SK-N-SH (cell line): ENCODE measurements at regions not wholly inside any gene's neighbourhood (a gene's known extent, or its start where the extent isn't known, plus 50 kb on each side); places are given as distances from the start of the nearest gene placed in this dataset.
A peak's percentile ranks its signal among the peaks of the same experiment; 100 is the strongest.

Experiments used
- CTCF ChIA-PET: fragments of 300-600, 350-600 bp; formaldehyde crosslinking; extraction: SDS; loops from one replicate; lab custom pipeline; 2021; lab: Yijun Ruan, JAX
- POLR2A ChIA-PET: fragments of 350-600 bp; sonication (Branson Sonifier 250); formaldehyde crosslinking; extraction: SDS; loops from one replicate; lab custom pipeline; 2020; ENCODE audit warnings: antibody characterized with exemption, inconsistent platforms; lab: Yijun Ruan, JAX
- DNase-seq: peaks from one replicate; pipeline ENCODE4 v3.0.0; 2012
- H2AFZ ChIP-seq: fragments of 200-600 bp; sonication (generic); 2 replicates; pipeline ENCODE4 v1.8.1; 2016; ENCODE audit warnings: antibody characterized with exemption, mild to moderate bottlenecking, low read depth
- H3F3A ChIP-seq: fragments of 200-600 bp; sonication (generic); replicated peaks from 2 replicates; pipeline ENCODE3; 2016; ENCODE audit warnings: antibody characterized with exemption, mild to moderate bottlenecking; ENCODE audit not compliant: insufficient read depth
- H3K27ac ChIP-seq, 2 experiments: fragments of 200-500 bp in 1 of 2; fragments of 200-600 bp in 1 of 2; sonication (Bioruptor generic) in 1 of 2; sonication (generic), shearing (Covaris generic) in 1 of 2; 2 replicates each; pipeline versions ENCODE4 v1.5.1 to v1.6.1; 2014 to 2016; ENCODE audit warnings: low read depth in 2 of 2, inconsistent platforms in 1 of 2, low read length in 1 of 2, mild to moderate bottlenecking in 1 of 2, mixed read lengths in 1 of 2
- H3K27me3 ChIP-seq: fragments of 200-600 bp; sonication (generic), shearing (Covaris generic); 2 replicates; pipeline ENCODE4 v1.6.1; 2016; ENCODE audit warnings: mixed run types; ENCODE audit not compliant: insufficient read depth
- H3K36me3 ChIP-seq, 2 experiments: fragments of 200-500 bp in 1 of 2; fragments of 200-600 bp in 1 of 2; sonication (Bioruptor generic) in 1 of 2; sonication (generic) in 1 of 2; replicated peaks in 1 of 2; 2 replicates each; pipeline versions ENCODE3 to v1.5.1; 2014 to 2016; ENCODE audit warnings: low read length in 1 of 2, mild to moderate bottlenecking in 1 of 2; ENCODE audit not compliant: insufficient read depth in 2 of 2, control insufficient read depth in 1 of 2
- H3K4me1 ChIP-seq, 2 experiments: fragments of 200-500 bp in 1 of 2; fragments of 200-600 bp in 1 of 2; sonication (Bioruptor generic) in 1 of 2; sonication (generic), shearing (Covaris generic) in 1 of 2; 2 replicates each; pipeline versions ENCODE4 v1.5.1 to v1.6.1; 2014 to 2016; ENCODE audit warnings: low read depth in 1 of 2, low read length in 1 of 2, mixed run types in 1 of 2; ENCODE audit not compliant: insufficient read depth in 2 of 2, control insufficient read depth in 1 of 2
- H3K4me2 ChIP-seq: fragments of 200-600 bp; sonication (generic), shearing (Covaris generic); 2 replicates; pipeline ENCODE4 v1.6.1; 2017; ENCODE audit warnings: mixed run types
- H3K4me3 ChIP-seq, 2 experiments: fragments of 200-500 bp in 1 of 2; fragments of 200-600 bp in 1 of 2; sonication (Bioruptor generic) in 1 of 2; sonication (generic), shearing (Covaris generic) in 1 of 2; 2 replicates each; pipeline versions ENCODE4 v1.5.1 to v1.8.1; 2014 to 2016; ENCODE audit warnings: low read depth in 2 of 2, inconsistent platforms in 1 of 2, low read length in 1 of 2, mild to moderate bottlenecking in 1 of 2, mixed read lengths in 1 of 2, moderate library complexity in 1 of 2
- H3K79me2 ChIP-seq: fragments of 200-600 bp; sonication (generic); 2 replicates; pipeline ENCODE4 v1.8.1; 2017; ENCODE audit warnings: mild to moderate bottlenecking; ENCODE audit not compliant: insufficient read depth
- H3K9ac ChIP-seq: fragments of 200-600 bp; sonication (generic); 2 replicates; pipeline ENCODE4 v1.6.1; 2017; ENCODE audit warnings: mixed run types
- H3K9me2 ChIP-seq: fragments of 200-600 bp; sonication (generic); 2 replicates; pipeline ENCODE4 v1.6.1; 2017; ENCODE audit warnings: mixed run types
- H3K9me3 ChIP-seq: fragments of 200-600 bp; sonication (generic); 2 replicates; pipeline ENCODE4 v1.6.1; 2017; ENCODE audit warnings: mixed run types, mild to moderate bottlenecking, moderate library complexity
- H4K20me1 ChIP-seq: fragments of 200-600 bp; sonication (generic); 2 replicates; pipeline ENCODE4 v1.6.1; 2017; ENCODE audit warnings: mild to moderate bottlenecking, mixed run types; ENCODE audit not compliant: insufficient read depth
- MEF2A ChIP-seq: IDR thresholded peaks from 2 replicates; pipeline ENCODE4 v1.4.0; 2012; ENCODE audit warnings: low read depth, borderline replicate concordance
- MXI1 ChIP-seq: IDR thresholded peaks from 2 replicates; pipeline ENCODE4 v1.6.1; 2012; ENCODE audit warnings: mild to moderate bottlenecking, low read depth, low read length, improper control_type of control experiment
- NRF1 ChIP-seq: IDR thresholded peaks from 2 replicates; pipeline ENCODE4 v1.6.1; 2012; ENCODE audit warnings: low read depth, mild to moderate bottlenecking, low read length
- RCOR1 ChIP-seq: fragments of 150-350 bp; IDR thresholded peaks from 2 replicates; pipeline ENCODE4 v1.6.1; 2017; ENCODE audit warnings: antibody characterized with exemption, low read length
- WGBS: methylation state at CpG from one replicate; pipeline ENCODE4 v1.1.6; 2017; ENCODE audit warnings: low lambda C conversion rate; 5-methylcytosine and 5-hydroxymethylcytosine counted together
- TF ChIP-seq, protein P1 (sequence below): fragments of 200-600 bp; sonication (generic); IDR thresholded peaks from 2 replicates; pipeline ENCODE4 v1.6.1; 2017; ENCODE audit warnings: antibody characterized with exemption, mild to moderate bottlenecking, moderate library complexity

DNA sequence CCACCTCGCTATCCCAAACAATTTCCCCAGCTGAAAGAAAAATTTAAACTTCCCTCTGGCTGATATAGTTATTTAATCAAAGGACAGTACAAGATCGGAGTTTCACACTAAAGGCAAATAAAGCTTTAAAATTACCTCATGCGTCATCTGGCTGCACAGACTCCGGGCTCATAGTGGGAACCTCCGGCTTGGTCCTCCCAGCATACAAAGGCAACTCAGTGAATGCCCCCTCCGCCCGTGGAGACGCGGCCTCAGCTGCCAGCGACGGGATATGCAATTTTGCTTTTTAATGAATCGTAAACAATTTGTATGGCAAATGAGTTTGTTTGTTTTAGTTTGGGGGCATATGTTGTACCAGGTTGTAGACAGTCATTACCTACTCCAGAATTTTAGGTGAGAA, 214.6 kb upstream of the NFIA start:
- Histone ChIP-seq H3K9ac (no peak overlapping the region), H2AFZ (peak overlapping the region; percentile 62; the same call in 1 of the 2 replicates), H3F3A (no peaks in the 10 kb centered on the region), H3K4me1 (peaks cover 6 to 34% of the 10 kb centered on the region in 2 experiments; a peak in 3 of 4 replicates), H4K20me1 (no peaks in the 10 kb centered on the region), H3K4me2 (no peak overlapping the region), H3K36me3 (no peaks in the 10 kb centered on the region), H3K9me3 (no peaks in the 10 kb centered on the region), H3K27ac (peak overlapping the region in 1 of 2 experiments; percentile 99; a peak in 2 of 4 replicates), H3K4me3 (peak overlapping the region in 1 of 2 experiments; percentile 41; a peak in 2 of 4 replicates), H3K9me2 (no peaks in the 10 kb centered on the region), H3K79me2 (no peaks in the 10 kb centered on the region), H3K27me3 (no peaks in the 10 kb centered on the region)
- TF ChIP-seq MEF2A (no peak), MXI1 (no peak)
- WGBS = 41% methylated on average over 12 of the region's 12 CpGs
- CTCF ChIA-PET = interaction anchor here (0.8 to 2.8 kb wide), 6 partner anchors 9 to 586 kb away, joined by 3 to 11 read pairs (median 6); no protein-coding TSS in a partner anchor
- no peak for DNase-seq
- POLR2A ChIA-PET = interaction anchor here (1.0 to 4.4 kb wide), 2 partner anchors 20 to 182 kb away, joined by 3 to 33 read pairs; no protein-coding TSS in a partner anchor

DNA sequence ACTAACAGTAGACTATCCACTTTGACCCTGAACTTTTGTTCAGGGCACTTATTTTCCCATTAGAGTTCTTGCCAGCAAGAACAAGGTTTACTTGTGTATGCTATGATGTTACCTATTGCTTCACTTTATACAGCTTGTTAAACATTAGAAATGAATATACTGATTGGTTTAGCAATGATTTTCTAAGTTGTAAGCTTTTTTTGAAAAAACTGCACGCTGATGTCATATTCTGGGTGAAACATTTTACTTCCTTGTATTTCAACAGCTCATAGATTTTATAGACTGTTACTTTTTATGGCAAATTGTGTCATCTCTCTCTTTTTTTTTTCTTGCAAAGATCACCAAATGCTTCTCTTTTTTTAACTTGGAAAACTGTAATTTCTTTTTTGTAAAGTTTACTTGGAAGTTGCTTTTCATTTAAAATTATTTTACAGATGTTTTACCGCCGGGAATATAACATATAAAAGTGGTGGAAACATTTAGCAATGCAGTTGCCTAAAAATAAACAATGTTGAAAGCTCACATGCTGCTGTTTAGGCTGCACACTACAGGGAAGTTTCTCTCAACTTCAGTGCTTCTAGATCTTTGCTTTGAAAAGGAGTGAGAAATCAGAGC, 215.3 kb upstream of the NFIA start:
- no peak for DNase-seq
- Histone ChIP-seq H3K4me3 (peak overlapping the region in 1 of 2 experiments; percentile 41; a peak in 3 of 4 replicates), H3K36me3 (no peaks in the 10 kb centered on the region), H3K9me3 (no peaks in the 10 kb centered on the region), H4K20me1 (no peaks in the 10 kb centered on the region), H3K4me1 (peaks cover 6 to 37% of the 10 kb centered on the region in 2 experiments; a peak in 3 of 4 replicates), H3F3A (no peaks in the 10 kb centered on the region), H3K79me2 (no peaks in the 10 kb centered on the region), H3K27me3 (no peaks in the 10 kb centered on the region), H2AFZ (peak overlapping the region; percentile 69; the same call in 1 of the 2 replicates), H3K27ac (peak overlapping the region; percentile 16 to 99; a peak in 3 of 4 replicates), H3K9me2 (no peaks in the 10 kb centered on the region), H3K9ac (peak overlapping the region; percentile 1; the same call in 1 of the 2 replicates), H3K4me2 (peak overlapping the region; percentile 36; the same call in 1 of the 2 replicates)
- WGBS = 56% methylated on average over 3 of the region's 3 CpGs
- ChIA-PET POLR2A (interaction anchor here (0.6 to 4.4 kb wide), 6 partner anchors 21 to 586 kb away, joined by 3 to 33 read pairs (median 6); no protein-coding TSS in a partner anchor), CTCF (interaction anchor here (0.8 to 2.8 kb wide), 6 partner anchors 9 to 586 kb away, joined by 3 to 11 read pairs (median 6); no protein-coding TSS in a partner anchor)
- TF ChIP-seq MXI1 (peak; percentile 23; the same call in 1 of the 2 replicates), NRF1 (no peak)

DNA sequence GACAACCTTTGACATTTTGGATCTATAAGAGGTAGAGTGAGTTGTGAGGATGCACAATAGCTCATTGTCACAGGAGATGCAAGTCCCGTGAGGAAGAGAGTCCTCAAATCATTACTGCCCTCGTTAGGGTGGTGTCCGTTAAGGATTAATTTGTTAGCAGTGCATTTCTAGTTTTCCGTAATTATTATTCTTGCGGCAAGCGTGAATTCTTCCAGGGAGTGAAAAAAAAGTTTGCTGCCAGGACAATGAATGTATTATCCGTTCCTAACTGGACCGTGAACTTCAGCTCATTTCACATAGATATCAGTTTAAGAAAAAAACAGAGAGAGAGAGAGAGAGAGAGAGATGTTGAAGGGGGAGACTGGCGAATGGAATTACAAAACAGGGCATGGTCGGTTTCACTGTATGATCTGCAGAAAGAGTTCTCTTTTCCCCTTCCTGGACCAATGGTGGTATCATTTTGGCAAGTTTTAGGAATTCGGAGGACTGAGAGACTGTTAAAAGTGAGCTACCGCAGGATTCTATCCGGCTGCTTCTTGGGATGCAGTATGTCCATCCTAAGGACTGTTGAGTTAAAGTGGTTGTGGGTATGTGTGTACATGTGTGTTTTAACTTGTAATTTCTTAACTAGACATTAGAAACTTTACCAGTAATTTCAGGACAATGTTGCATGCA, 216.0 kb upstream of the NFIA start:
- H3K4me2 ChIP-seq = peak overlapping the region; percentile 36; the same call in 1 of the 2 replicates
- no peaks in the 10 kb centered on the region for H3K9me2 ChIP-seq
- no peak for DNase-seq
- H3K79me2 ChIP-seq = no peaks in the 10 kb centered on the region
- peak overlapping the region; percentile 58 for H2AFZ ChIP-seq
- no peaks in the 10 kb centered on the region for H3K36me3 ChIP-seq
- peak overlapping the region; percentile 27 to 41 for H3K4me3 ChIP-seq
- peak overlapping the region; percentile 2 to 99; a peak in 3 of 4 replicates for H3K27ac ChIP-seq
- no peaks in the 10 kb centered on the region for H4K20me1 ChIP-seq
- H3F3A ChIP-seq = no peaks in the 10 kb centered on the region
- no peaks in the 10 kb centered on the region for H3K27me3 ChIP-seq
- CTCF ChIA-PET = interaction anchor here (0.6 to 2.8 kb wide), 6 partner anchors 8 to 585 kb away, joined by 3 to 11 read pairs (median 3); no protein-coding TSS in a partner anchor
- H3K9ac ChIP-seq = peak overlapping the region; percentile 1; the same call in 1 of the 2 replicates
- peaks cover 6 to 39% of the 10 kb centered on the region in 2 experiments; a peak in 3 of 4 replicates for H3K4me1 ChIP-seq
- H3K9me3 ChIP-seq = no peaks in the 10 kb centered on the region
- POLR2A ChIA-PET = interaction anchor here (0.6 to 4.4 kb wide), 10 partner anchors 12 to 585 kb away, joined by 3 to 33 read pairs (median 4); no protein-coding TSS in a partner anchor
- WGBS = 51% methylated on average over 13 of the region's 13 CpGs
- TF ChIP-seq, protein P1, sequence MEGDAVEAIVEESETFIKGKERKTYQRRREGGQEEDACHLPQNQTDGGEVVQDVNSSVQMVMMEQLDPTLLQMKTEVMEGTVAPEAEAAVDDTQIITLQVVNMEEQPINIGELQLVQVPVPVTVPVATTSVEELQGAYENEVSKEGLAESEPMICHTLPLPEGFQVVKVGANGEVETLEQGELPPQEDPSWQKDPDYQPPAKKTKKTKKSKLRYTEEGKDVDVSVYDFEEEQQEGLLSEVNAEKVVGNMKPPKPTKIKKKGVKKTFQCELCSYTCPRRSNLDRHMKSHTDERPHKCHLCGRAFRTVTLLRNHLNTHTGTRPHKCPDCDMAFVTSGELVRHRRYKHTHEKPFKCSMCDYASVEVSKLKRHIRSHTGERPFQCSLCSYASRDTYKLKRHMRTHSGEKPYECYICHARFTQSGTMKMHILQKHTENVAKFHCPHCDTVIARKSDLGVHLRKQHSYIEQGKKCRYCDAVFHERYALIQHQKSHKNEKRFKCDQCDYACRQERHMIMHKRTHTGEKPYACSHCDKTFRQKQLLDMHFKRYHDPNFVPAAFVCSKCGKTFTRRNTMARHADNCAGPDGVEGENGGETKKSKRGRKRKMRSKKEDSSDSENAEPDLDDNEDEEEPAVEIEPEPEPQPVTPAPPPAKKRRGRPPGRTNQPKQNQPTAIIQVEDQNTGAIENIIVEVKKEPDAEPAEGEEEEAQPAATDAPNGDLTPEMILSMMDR = no peak
- TF ChIP-seq RCOR1 = 0 out of 2 replicates have a peak, but pooled peaks have one; percentile 7
